ENCODE measurements at regions not wholly inside any gene's neighbourhood (a gene's known extent, or its start where the extent isn't known, plus 50 kb on each side); places are given as distances from the start of the nearest gene placed in this dataset.

DNA sequence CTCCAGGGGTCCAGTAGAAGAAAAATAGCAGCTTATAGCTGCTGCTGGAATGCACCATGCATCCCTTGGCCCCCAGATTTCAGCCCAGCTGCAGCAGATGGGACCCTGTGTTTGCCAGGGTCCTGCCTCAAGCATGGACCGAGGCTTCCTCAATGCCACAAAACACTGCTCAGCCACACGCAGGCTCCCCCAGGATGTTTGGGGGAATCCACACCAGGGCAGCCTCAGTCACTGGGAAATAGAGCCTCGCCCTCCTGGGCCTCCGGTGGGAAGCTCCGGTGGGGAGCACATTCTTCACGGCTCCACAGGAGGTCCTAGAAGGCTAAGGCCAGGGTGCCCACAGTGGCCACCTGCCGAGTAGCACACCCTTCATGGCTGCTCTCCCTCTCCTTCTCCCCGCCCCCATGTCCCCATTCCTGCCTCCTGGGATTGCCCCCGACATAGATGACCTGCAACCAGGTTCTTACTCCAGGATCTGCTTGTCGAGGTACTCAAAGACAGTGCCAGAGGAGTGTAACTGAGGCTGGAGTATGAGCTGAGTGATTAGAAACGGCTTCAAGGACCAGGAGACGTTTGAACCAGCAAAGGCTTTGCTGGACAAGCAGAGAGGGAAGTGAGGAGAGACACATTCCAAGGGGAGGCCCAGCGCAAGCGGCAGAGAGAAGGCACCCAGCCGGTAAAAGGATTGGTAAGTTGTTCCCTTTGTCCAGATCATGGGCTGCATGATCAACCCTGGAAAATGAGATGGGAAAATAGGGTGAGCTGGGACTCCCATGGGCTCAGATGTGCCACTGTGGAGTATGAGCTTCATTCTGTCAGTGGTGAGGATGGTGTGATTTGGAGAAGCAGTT is 110.7 kb upstream of the UQCRFS1 start:
- DNase-seq, result no peak

DNA sequence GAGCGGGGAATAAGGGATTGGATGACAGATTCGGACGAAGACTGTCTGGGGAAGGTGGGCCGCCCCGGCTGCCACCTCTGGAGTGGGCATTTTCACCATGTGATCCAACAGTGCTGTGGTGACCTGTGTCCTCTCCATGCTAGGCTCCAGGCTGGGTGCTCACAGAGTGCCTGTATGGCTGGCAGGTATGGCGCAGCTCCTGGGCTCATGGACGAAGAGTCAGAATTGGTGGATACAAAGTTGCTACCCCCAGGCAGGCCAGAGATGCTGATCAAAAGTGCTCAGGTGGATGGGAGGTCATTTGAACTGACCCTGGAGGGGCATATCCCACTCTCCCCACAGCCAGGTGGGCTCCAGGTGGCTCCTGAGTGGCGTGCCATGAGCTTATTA is 111.3 kb upstream of the UQCRFS1 start:
- DNase-seq, result no peak

DNA sequence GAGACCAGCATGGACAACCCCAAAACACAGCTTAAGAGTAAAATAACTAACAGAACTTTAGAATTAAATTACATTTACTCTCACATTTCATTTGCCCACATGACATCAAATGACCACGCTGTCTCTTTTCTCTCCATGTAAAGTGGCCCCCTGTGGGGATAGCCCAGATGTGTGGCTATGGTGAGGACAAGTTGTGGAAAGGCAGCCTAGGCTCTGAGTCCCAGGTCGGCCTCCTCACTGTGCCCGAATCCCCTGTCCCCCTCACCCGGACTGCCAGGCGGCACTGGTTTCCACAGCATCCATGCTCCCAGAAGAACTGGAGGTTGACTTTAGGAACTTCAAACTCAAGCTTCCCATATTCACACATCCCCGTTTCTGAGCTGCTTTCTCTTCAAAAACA is 111.8 kb upstream of the UQCRFS1 start:
- DNase-seq, result no peak

DNA sequence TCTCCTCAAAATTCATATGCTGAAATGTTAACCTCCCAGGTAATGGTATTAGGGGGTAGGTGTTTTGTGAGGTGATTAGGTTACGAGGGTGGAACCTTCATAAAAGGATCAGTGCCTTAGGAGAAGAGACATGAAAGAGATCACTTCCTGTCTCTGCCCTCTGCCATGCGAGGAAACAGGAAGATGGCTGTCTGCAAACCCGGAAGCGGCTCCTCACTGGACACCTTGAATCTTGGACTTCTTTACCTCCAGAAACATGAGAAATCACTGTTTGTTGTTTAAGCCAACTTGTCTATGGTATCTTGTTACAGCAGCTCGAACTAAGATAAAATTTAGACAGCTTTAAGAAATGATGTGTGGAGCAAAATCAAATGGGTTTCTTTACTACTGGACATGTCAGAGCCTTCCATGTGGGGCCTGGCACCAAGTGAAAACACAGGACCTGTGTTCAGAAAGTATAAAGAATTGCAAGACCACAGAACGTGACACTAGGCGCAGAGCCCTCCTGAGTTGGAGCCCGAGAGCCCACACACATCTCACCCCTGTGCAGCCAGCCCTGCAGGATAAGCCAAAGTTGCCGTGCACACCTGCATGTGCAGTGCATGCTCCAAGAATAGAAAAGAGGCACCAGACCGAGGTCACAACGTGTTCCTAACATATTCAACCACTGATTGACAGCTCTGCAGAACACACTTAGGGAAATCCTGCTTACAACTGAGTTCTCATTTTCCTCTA is 112.5 kb upstream of the UQCRFS1 start:
- no peak for DNase-seq

DNA sequence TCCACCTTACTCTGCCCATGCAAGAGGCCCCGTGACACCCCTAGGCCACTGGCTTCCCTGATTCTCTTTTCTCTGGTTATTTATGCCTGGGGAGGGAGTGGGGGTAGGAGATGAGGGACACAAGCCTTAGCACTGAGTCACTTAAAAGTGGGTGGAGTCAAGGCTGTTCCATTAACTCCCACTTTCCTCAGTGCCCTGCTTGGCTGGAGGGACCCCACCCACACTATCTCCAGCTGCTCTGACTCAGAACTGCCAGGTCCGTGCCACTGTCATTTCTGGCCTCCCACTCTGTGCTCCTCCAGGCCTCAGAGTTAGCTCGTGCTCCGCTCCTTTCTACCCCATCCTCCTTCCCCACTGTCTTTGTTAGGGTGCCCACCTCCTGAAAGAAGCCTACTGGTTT is 113.4 kb upstream of the UQCRFS1 start:
- no peak for DNase-seq

DNA sequence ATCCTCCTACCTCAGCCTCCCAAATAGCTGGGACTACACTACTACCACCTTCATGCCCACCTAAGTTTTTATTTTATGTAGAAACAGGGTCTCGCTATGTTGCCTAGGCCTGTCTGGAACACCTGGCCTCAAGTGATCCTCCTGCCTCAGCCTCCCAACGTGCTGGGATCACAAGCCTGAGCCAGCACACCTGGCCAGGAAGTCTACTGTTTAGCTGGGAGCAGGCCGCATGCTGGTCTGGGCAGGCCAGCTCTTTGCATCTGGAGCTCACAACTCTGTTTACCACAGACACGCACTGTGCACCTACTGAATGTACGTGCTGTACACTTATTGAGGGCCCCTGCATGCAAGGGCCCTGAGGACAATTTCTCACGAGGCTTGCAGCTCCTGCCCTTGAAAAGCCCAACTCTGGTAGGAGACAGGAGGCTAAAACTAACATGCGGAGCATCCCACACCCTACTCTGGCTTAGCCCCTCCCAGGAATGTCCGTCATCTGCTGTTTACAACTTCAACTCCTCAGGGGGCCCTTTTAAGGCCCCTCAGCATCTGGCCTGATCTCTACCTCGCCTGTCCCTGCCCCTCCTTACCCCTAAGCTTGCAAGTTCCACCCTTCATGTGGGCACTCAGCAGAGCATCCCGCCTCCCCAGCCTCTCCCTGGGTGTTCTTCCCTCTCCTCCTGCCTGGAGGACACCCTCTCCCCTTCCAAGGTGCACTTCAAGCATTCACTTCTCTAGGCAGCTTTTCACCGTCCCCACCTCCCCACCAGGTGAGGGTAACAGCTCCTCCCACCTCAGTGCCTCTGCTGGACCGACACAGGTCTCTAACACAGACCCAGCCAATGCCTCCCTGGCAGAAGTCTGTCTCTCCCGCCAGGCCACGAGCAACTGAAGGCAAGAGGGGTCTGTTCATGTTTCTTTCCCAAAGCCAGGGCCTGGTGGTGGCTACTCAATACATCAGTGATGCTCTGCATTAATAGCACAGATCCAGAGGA is 114.2 kb upstream of the UQCRFS1 start:
- DNase-seq, result no peak

DNA sequence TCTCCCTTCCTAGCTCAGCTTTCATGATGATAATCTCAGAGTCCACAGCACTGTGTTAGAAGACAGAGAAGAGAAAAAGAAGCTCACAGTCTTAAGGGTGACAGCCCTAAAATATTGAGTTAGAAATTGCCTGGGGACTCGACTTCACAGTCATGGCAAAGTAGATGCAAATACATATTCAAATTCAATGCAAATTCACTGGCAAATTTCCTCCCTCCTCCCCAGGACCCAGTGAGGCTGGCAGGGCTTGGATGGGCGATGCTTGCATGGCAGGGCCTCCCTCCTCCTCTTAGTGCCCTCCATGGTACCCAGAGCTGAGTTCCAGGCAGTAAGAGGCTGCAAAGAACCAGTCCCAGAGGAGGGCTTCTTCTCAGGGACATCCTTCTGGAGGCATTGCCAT is 115.6 kb upstream of the UQCRFS1 start:
- DNase-seq, result no peak

DNA sequence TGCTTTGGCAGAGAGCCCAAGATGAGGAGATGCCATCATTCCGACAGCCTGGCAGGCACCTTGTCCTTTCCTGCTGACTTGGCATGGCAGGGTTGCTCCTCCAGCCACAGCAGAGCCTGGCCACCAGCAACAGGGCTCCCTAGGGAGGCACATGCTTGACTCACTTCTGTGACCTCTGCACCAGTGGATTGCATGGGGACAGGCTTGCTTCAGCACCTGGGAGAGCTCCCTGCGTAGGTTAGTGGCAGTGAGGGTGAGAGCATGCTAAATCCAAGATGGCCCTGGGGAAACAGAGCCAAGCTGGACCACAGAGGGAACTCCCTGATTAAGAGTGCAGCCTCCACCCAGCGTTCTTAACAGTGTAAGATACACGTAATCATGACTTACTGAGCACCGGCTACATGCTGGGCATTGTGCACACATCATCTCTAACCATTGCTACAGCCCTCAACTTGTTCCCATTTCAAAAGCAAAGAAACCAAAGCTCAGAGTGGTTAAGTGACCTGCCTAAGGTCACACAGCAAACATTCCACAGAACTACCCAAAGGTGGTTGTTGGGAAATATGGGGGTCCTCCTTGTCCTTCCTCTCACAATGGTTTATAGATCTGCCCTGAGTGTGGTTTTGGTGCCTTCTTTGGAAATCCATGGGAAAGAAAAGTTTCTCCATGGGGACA is 116.6 kb upstream of the UQCRFS1 start:
- peak; percentile 17 for DNase-seq

DNA sequence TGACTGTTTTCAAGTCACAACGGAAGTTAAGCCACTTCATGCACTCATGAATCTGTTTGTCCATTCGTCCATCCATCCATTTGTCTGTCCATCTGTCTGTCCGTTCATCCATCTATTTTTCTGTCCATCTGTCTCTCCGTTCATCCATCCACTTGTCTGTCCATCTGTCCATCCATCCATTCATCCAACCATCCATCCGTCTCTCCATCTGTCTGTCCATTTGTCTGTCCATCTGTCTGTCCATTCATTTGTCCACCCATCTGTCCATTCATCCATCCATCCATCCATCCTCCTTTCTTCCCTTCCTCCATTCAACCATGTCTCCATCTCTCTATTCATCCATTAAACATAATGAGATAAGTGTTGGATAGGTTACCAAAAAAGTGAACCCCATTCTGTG is 123.5 kb upstream of the UQCRFS1 start:
- DNase-seq, result no peak

DNA sequence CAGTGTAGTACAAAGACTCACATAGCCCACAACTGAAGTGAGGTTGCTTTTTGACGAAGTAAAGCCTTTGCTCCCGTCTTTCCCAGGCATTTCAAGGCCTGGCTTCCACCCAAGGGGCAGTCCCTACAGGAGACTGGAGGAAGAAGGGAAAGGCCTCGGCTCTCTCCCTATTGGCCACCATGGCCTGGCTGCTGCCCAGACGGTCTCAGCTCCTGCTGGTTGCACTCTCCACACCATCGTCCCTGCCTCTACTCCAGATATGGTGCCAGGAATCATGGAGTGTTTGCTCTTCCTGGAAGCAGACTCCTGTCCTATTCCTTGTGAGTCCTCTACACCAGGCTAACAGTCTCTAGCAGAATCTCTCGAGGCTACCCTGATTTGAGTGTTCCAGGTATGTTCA is 124.1 kb upstream of the UQCRFS1 start:
- DNase-seq, result no peak

DNA sequence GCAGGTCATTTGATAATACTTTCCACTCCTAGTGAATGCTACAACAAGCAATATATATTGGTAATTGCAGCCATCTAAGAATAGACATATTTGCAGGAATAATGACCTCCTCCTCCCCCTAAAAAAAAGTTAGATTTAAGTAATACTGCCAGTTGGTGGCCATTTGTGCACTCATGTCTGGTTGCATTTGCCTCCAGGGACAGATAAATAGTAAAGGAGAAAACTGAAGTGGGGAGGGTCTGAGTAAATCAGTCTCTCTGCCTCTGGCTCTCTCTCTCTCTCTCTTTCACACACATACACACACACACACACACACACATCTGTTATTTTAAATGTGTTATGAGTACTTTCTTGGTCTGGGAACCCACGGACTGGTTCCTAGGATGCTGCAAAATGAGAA is 125.5 kb upstream of the UQCRFS1 start:
- no peak for DNase-seq

DNA sequence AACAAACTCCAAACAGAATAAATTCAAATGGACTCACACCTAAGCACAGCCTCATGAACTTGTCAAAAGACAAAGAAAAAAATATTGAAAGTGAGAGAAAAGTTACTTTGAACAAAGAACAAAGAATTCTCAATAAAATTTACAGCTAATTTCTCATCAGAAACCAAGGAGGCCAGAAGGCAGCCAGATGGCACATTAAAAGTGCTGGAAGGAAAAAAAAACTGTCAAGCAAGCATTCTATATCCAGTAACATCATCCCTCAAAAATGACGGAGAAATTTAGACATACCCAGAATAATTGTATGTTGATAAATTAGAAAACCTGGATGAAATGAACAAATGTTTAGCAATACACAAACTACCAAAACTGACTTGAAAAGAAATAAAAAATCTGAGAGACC is 129.8 kb upstream of the UQCRFS1 start:
- no peak for DNase-seq

DNA sequence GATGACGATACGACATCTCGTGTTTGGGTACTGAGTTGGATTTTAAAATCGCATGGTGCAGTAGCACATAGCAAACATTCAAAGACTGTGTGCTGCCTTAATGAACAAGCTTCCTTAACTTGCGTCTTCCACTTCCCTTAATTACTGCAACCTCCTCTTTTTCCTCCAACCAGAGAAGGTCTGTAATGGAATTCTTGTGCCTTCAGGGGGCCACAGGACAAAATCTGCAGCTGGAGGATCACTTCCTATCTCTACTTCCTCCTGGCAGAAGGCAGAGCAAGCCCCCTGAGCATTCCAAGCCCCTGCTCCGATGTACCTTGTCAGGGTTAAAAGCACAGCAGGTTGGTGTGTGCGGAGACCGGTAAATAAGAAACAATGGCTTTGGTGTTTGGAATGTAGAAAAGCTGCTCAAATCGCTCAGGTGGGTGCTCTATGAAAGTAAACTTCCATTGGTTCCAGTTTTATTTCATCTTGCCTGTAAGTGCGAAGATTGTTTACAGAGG is 151.3 kb upstream of the UQCRFS1 start:
- DNase-seq, result no peak

DNA sequence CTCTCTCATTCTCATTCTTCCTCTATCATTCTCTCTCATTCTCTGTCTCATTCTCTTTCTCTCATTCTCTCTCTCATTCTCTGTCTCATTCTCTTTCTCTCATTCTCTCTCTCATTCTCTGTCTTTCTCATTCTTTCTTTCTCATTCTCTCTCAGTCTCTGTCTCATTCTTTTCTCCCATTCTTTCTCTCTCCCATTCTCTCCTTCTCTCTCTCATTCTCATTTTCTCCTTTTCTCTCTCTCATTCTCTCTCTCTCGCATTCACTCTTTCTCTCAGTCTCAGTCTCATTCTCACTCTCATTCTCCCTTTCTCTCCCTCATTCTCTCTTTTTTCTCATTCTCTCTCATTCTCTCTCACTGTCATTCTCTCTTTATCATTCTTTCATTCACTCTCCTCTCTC is 152.0 kb upstream of the UQCRFS1 start:
- no peak for DNase-seq

DNA sequence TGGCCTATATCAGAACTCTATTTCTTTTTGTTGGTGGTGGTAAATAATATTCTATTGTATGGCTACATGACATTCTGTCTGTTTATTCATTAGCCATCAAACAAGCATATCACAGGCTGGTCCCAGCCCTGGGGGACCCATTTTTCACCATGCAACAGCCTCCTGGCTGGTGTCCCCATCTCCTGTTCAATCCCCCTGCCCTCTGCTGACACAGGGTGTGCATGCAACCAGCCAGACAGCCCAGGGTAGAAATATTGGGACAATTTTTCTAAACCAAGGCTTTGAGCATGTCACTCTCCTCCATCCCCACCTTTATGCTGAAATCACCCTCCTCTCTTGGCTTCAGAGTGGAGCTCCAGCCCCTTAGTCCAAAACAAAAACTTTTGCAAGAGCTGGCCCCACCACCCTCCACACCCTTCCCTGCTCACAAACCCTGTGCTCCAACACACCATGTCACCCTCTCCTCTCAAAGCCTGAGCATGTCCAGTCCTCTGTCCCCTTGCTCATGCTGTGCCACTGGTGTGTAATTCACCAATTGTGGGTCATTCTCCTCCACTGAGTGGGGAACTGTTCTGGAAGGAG is 153.0 kb upstream of the UQCRFS1 start:
- no peak for DNase-seq

DNA sequence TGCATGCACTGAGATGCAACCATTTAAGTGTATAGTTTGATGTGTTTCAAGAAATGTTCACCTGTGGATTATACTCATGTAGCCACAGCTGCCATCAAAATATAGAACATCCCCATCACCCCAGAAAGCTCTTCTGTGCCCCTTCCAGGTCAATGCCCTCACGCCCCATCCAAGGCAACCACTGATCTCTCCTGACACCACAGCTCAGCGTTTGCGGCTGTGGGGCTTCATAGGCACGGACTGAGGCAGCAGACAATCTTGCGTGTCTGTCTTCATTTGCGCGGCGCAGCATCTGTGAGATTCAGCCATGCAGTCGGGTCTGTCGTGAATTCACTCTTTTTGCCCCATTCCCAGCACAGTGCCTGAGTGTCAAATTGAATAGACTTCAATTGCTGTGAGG is 153.8 kb upstream of the UQCRFS1 start:
- no peak for DNase-seq

DNA sequence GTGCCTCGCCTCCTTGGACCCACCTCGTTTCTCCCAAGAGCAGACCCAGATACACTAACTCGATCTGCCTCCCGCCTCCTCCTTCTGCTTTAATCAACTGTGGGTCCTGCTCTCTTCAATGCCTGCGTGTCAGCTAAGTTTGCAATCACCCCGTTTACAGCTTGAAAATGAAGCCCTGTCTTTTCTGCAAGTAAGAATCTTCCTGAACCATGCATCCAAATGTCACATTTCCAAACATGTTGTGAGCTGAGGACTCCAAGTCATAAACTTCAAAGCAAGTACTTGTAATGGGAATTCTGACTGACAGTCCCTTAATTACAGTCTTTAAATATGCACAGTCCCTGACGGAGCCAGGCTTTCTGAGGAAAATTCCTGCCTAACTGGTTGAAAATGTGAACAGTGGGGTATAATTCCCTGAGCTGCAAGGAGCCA is 154.9 kb upstream of the UQCRFS1 start:
- no peak for DNase-seq

DNA sequence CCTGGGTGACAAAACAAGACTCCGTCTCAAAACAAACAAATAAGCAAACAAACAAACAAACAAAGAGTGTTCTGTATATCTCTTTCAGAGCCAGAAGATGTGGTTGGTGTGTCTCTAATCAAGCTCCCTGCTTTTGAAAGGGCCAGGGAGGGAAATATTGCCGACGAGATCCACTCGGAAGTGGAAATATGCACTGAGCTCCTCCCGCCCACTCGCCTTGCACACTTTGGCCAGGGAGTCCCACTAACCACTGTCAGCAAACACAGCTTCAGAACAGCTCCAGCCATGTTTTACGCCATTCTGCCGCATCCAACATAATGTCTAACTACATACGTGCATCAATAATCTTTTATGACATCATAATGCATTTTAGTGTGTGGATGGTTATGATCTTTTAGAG is 155.5 kb upstream of the VSTM2B start:
- DNase-seq, result no peak

DNA sequence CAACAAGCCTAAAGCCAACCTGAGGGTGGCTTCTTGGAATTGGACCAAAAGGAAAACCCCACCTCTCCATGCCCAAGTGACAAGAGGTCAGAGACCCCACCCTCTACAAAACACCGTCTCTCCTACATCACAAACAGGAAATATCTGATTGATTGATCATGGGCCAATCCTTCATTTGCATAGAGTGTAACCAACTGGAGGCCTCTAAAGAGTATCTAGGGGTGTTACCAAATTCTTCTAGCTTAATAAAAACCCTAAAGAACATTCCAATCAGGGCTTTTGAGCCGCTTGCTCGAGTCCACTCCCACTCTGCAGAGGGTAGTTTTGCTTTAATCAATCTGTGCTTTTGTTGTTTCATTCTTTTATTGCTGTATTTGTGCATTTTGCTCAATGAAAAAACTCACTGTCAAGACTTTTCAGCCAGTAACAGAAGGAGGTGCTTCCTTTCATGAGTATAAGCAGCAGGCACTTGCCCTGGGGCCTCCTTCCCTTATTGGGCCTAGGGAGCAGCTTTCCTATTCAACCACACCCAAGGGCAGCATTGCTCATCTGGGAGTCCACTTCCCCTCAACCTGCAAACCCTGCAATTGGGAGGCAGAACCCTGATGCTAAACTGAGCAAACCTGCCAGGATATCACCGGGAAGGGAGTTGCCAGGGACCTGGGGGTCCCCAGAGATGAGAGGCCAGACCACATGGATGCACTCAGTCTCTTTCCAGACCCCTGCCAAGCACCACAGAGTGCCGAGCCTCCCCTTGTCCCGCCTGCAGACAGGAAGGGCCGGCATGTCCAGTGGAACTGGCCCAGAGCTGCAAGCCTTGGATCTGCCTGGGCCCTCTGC is 154.3 kb upstream of the VSTM2B start:
- DNase-seq, result no peak

DNA sequence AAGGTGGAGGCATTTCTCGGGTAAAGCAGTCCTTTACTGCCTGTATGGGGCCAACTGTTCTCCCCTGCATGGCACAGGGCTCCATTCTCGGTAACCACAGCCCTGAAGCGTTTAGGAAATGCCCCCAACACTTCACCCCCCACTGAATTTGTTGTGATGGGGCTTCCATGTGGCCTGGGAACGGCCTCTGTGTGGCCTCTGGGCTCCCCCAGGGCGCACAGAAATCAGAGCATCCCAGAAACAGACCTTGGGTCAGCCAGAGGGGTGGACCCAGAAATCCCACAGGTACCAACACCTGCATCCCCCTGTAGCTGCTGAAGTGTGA is 153.7 kb upstream of the VSTM2B start:
- no peak for DNase-seq

DNA sequence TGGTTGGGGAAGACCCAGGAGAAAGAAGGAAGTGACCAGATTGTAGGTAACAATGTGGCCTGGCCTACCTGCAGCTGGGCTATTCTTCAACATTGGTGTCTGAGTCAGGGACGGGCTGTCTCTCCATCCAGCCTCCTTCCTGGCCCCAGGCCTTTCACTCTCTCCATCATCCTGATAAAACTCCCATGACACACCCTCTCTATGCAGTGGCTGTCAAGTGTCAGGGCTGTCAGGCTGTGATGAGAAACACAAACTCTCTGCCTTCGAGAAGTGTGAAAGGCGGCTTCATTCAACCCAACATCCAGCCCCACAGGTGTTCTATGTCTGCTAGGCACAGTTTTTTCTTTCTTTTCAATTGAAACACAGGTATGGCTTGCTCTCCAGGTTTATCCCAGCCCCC is 153.3 kb upstream of the VSTM2B start:
- no peak for DNase-seq
